ENCODE measurements at regions not wholly inside any gene's neighbourhood (a gene's known extent, or its start where the extent isn't known, plus 50 kb on each side); places are given as distances from the start of the nearest gene placed in this dataset.
A peak's percentile ranks its signal among the peaks of the same experiment; 100 is the strongest.
"Not testable (repeated sequence)": the region's sequence is repeated elsewhere in the genome, so short reads cannot be mapped to it uniquely, and the experiment has no call there.

GRCh38 chr1:114250683-114251572 lies 97.3 kb upstream of the SYT6 start:
- DNase-seq (ENCODE audit: low read depth), result no peak
- no peak for TF ChIP-seq CTCF (IDR thresholded peaks at IDR 0.05; ENCODE audit: control insufficient read depth, extremely low read depth, insufficient read depth)
- no peak overlapping the region for H3K4me3 ChIP-seq (ENCODE audit: low read depth, low read length)

- no peak for DNase-seq (ENCODE audit: low read depth)
- TF ChIP-seq CTCF (IDR thresholded peaks at IDR 0.05; ENCODE audit: control insufficient read depth, extremely low read depth, insufficient read depth), result no peak
- no peak overlapping the region for H3K4me3 ChIP-seq (ENCODE audit: low read depth, low read length)
Measured at GRCh38 chr1:114249691-114250090, 96.0 kb upstream of the SYT6 start.

- no peak for DNase-seq (ENCODE audit: low read depth)
- H3K4me3 ChIP-seq (ENCODE audit: low read depth, low read length), result no peak overlapping the region
- no peak for TF ChIP-seq CTCF (IDR thresholded peaks at IDR 0.05; ENCODE audit: control insufficient read depth, extremely low read depth, insufficient read depth)
Measured at GRCh38 chr1:114248162-114248561, 94.5 kb upstream of the SYT6 start.

GRCh38 chr1:114242531-114243210 lies 89.0 kb upstream of the SYT6 start:
- not testable (repeated sequence) for H3K4me3 ChIP-seq (ENCODE audit: low read depth, low read length)

GRCh38 chr1:114238053-114238452 lies 84.4 kb upstream of the SYT6 start:
- no peak for TF ChIP-seq CTCF (IDR thresholded peaks at IDR 0.05; ENCODE audit: control insufficient read depth, extremely low read depth, insufficient read depth)
- no peak for DNase-seq (ENCODE audit: low read depth)

More at GRCh38 chr1:114242531-114243210, 89.0 kb upstream of the SYT6 start:
- not testable (repeated sequence) for DNase-seq (ENCODE audit: low read depth)

GRCh38 chr1:114236517-114236916 lies 82.8 kb upstream of the SYT6 start:
- no peak for TF ChIP-seq CTCF (IDR thresholded peaks at IDR 0.05; ENCODE audit: control insufficient read depth, extremely low read depth, insufficient read depth)
- DNase-seq (ENCODE audit: low read depth), result no peak
- no peak overlapping the region for H3K4me3 ChIP-seq (ENCODE audit: low read depth, low read length)

More at GRCh38 chr1:114238053-114238452, 84.4 kb upstream of the SYT6 start:
- no peak overlapping the region for H3K4me3 ChIP-seq (ENCODE audit: low read depth, low read length)

GRCh38 chr1:114235960-114236359 lies 82.3 kb upstream of the SYT6 start:
- DNase-seq (ENCODE audit: low read depth), result peak; percentile 90
- no peak overlapping the region for H3K4me3 ChIP-seq (ENCODE audit: low read depth, low read length)
- no peak for TF ChIP-seq CTCF (IDR thresholded peaks at IDR 0.05; ENCODE audit: control insufficient read depth, extremely low read depth, insufficient read depth)
